ENCODE measurements at regions not wholly inside any gene's neighbourhood (a gene's known extent, or its start where the extent isn't known, plus 50 kb on each side); places are given as distances from the start of the nearest gene placed in this dataset.

GRCh38 chr12:39003541-39004155 is 98.3 kb upstream of the CPNE8 start:
- no peak for DNase-seq (ENCODE audit: low read depth, low spot score)
- no peak overlapping the region for H3K4me3 ChIP-seq (ENCODE audit: low read length)

- H3K4me3 ChIP-seq (ENCODE audit: low read length), result no peak overlapping the region
- no peak for DNase-seq (ENCODE audit: low read depth, low spot score)
Measured at GRCh38 chr12:39000370-39000769, 95.0 kb upstream of the CPNE8 start.

- no peak overlapping the region for H3K4me3 ChIP-seq (ENCODE audit: low read length)
- DNase-seq (ENCODE audit: low read depth, low spot score), result no peak
Measured at GRCh38 chr12:38998887-38999482, 93.6 kb upstream of the CPNE8 start.

GRCh38 chr12:38995249-38995648 is 89.9 kb upstream of the CPNE8 start:
- no peak for DNase-seq (ENCODE audit: low read depth, low spot score)
- no peak overlapping the region for H3K4me3 ChIP-seq (ENCODE audit: low read length)

GRCh38 chr12:38985961-38986360 is 80.6 kb upstream of the CPNE8 start:
- no peak for DNase-seq (ENCODE audit: low read depth, low spot score)

GRCh38 chr12:38984388-38984787 is 79.0 kb upstream of the CPNE8 start:
- no peak overlapping the region for H3K4me3 ChIP-seq (ENCODE audit: low read length)
- DNase-seq (ENCODE audit: low read depth, low spot score), result no peak

More at GRCh38 chr12:38985961-38986360, 80.6 kb upstream of the CPNE8 start:
- no peak overlapping the region for H3K4me3 ChIP-seq (ENCODE audit: low read length)

GRCh38 chr12:38983117-38983571 is 77.8 kb upstream of the CPNE8 start:
- no peak overlapping the region for H3K4me3 ChIP-seq (ENCODE audit: low read length)
- no peak for DNase-seq (ENCODE audit: low read depth, low spot score)

GRCh38 chr12:38977132-38977531 is 71.7 kb upstream of the CPNE8 start:
- no peak overlapping the region for H3K4me3 ChIP-seq (ENCODE audit: low read length)
- no peak for DNase-seq (ENCODE audit: low read depth, low spot score)

GRCh38 chr12:38969706-38970105 is 64.3 kb upstream of the CPNE8 start:
- H3K4me3 ChIP-seq (ENCODE audit: low read length), result no peak overlapping the region
- DNase-seq (ENCODE audit: low read depth, low spot score), result no peak

GRCh38 chr12:38961683-38962082 is 56.3 kb upstream of the CPNE8 start:
- DNase-seq (ENCODE audit: low read depth, low spot score), result no peak
- H3K4me3 ChIP-seq (ENCODE audit: low read length), result no peak overlapping the region

- DNase-seq (ENCODE audit: low read depth, low spot score), result no peak
- H3K4me3 ChIP-seq (ENCODE audit: low read length), result no peak overlapping the region
Measured at GRCh38 chr12:38961012-38961411, 55.6 kb upstream of the CPNE8 start.

GRCh38 chr12:38956337-38956736 is 50.9 kb upstream of the CPNE8 start:
- no peak for DNase-seq (ENCODE audit: low read depth, low spot score)
- H3K4me3 ChIP-seq (ENCODE audit: low read length), result no peak overlapping the region
